Upper lobe of left lung (tissue), 4 donors: ENCODE measurements at regions not wholly inside any gene's neighbourhood (a gene's known extent, or its start where the extent isn't known, plus 50 kb on each side); places are given as distances from the start of the nearest gene placed in this dataset.

ENCODE experiments used
- EP300 ChIP-seq, 4 donors: sonication (generic); formaldehyde crosslinking; IDR thresholded peaks; one replicate each; pipeline ENCODE4 v1.5.1; 2017; ENCODE audit warnings: antibody characterized with exemption in 4 of 4, control low read depth in 2 of 4
- POLR2A ChIP-seq, 4 donors: fragments of 450-650 bp; IDR thresholded peaks; one replicate each; pipeline ENCODE4 v1.5.1; 2016 to 2017; ENCODE audit warnings: antibody characterized with exemption in 4 of 4, mild to moderate bottlenecking in 2 of 4
- TF ChIP-seq, protein P1 (sequence below), 6 experiments: fragments of 450-650 bp in 4 of 6; fragments of 200-600 bp in 2 of 6; sonication (generic) in 2 of 6; IDR thresholded peaks; one replicate each; pipeline ENCODE4 v1.5.1; 2016 to 2019; ENCODE audit warnings: antibody characterized with exemption in 6 of 6

GRCh38 chrX:143435916-143436315 is 81.4 kb downstream of the SPANXN3 start:
- TF ChIP-seq POLR2A (IDR thresholded peaks at IDR 0.05) (no peak), EP300 (IDR thresholded peaks at IDR 0.05) (no peak)
- TF ChIP-seq, protein P1, sequence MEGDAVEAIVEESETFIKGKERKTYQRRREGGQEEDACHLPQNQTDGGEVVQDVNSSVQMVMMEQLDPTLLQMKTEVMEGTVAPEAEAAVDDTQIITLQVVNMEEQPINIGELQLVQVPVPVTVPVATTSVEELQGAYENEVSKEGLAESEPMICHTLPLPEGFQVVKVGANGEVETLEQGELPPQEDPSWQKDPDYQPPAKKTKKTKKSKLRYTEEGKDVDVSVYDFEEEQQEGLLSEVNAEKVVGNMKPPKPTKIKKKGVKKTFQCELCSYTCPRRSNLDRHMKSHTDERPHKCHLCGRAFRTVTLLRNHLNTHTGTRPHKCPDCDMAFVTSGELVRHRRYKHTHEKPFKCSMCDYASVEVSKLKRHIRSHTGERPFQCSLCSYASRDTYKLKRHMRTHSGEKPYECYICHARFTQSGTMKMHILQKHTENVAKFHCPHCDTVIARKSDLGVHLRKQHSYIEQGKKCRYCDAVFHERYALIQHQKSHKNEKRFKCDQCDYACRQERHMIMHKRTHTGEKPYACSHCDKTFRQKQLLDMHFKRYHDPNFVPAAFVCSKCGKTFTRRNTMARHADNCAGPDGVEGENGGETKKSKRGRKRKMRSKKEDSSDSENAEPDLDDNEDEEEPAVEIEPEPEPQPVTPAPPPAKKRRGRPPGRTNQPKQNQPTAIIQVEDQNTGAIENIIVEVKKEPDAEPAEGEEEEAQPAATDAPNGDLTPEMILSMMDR (IDR thresholded peaks at IDR 0.05), result no peak
